SIG-M5 treated with dmso at 0.1 percent for 504 hours (cell line): ENCODE measurements at regions not wholly inside any gene's neighbourhood (a gene's known extent, or its start where the extent isn't known, plus 50 kb on each side); places are given as distances from the start of the nearest gene placed in this dataset.

ENCODE experiments used
- DNase-seq: peaks from one replicate; lab custom pipeline; 2025; ENCODE audit not compliant: unreplicated experiment; lab: John Stamatoyannopoulos, UW

DNA sequence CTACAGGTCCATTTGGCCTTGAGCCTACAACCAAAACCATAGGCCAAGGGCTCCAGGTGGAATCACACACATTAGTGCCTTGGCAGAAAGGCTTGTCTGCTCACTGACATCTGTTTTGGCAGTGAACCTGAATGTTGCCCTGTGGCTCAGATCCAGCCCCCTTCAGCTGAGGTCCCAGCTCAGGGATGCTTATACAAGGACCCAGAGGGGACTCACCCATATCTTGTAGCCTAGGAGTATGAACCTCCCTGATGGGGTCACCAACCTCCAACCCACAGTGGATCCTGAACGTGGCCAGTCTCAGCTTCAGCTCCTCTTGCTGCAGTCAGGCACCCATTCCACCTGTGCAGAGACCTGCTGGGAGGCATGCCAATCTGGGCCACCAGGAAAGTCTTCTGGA lies 50.8 kb upstream of the HMX1 start:
- no peak for DNase-seq

DNA sequence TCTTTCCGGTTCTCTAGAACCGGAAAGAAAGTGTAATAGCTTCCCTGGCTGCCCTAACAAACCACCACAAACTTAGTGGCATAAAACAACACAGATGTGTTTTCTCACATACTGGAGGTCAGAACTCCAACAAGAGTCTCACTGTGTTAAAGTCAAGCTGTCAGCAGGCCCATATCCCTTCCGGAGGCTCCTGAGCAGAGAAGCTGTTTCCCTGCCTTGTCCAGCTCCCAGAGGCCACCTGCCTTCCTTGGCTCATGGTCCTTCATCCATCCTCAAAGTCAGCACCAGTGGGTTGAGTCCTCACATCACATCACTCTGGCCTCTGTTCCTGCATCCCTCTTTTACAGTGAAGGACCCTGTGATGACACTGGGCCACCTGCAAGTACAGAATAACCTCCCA lies 49.8 kb upstream of the HMX1 start:
- no peak for DNase-seq
